HG03575 (cell line): ENCODE measurements at regions not wholly inside any gene's neighbourhood (a gene's known extent, or its start where the extent isn't known, plus 50 kb on each side); places are given as distances from the start of the nearest gene placed in this dataset.
A peak's percentile ranks its signal among the peaks of the same experiment; 100 is the strongest.

Experiments used
- ATAC-seq: cut with Tn5 transposase; IDR thresholded peaks from one replicate; pipeline ENCODE4 v1.9.1; 2021; ENCODE audit not compliant: unreplicated experiment, insufficient number of reproducible peaks, low FRiP score; ENCODE audit errors: extremely low read depth

DNA sequence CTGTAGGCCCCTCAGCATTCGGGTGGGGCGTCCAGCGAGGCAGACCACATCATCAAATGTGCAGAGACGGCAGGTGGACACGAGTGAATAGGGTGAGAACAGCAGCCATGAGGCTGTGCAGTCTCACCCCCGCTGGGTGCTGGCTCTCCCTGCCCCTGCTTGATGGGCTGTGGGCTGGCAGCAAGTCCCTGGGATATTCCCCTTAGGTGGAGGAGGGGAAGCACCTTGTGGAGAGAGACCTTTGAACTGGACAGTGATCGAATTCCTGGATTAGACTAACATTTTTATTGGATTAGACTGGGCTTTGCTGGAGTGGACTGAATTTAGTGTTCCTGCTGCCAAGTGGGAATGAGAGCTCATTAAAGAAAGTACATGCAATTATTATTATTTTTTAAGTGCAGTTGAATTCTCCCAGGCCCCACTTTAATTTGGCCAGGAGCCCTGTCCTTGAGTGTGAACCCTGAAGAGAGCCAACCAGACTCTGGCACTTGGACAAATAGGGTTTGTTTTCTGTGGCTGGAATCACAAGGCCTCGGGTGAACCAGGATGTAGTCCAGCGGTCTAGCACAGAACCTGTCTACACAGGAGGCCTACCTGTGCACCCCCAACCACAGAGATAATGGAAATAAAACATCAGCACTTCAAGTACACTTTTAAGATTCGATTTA, 193.1 kb downstream of the ABHD5 start:
- no peak for ATAC-seq

DNA sequence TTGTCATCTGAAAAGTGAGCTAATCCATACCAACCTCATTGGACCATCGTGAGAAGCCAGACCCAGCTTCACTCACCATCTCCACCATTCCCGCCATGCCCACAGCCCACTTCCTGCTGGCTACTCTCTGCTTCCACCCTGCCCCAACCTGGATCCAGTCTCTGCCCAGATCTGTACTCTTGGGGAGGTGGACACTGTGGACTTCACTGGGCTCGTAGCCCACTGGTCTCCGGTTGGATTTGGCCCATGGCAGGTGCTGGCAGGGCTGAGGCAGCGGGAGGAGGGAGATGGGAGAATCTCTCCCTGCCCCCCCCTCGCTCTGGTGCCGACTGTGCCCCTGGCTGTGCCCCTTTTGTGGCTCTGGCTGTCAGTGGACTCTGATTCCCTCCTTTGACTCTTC, 193.8 kb downstream of the ABHD5 start:
- no peak for ATAC-seq

- no peak for ATAC-seq
Observed at GRCh38 chr3:43885908-43886618, 195.3 kb downstream of the ABHD5 start.

GRCh38 chr3:43892061-43892460, 201.3 kb downstream of the ABHD5 start:
- no peak for ATAC-seq

DNA sequence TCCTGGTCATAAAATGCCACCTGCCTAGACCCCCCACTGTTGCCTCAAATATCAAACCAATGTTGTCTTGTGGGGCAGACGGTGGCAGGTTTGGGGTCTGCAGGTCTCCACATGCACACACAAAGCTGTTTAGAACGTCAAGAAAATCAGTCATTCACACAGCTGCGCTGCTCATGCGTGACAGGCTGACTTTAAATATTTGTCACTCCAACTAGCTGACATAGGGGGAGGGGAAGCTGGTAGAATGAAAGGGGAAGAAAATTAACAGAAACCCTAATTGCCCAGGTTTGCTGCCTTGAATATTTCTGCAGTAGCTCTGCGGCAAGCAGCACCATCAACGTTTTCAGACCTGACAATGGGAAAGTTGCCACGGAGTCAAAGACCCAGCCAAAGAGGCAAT, 201.8 kb downstream of the ABHD5 start:
- ATAC-seq = no peak

DNA sequence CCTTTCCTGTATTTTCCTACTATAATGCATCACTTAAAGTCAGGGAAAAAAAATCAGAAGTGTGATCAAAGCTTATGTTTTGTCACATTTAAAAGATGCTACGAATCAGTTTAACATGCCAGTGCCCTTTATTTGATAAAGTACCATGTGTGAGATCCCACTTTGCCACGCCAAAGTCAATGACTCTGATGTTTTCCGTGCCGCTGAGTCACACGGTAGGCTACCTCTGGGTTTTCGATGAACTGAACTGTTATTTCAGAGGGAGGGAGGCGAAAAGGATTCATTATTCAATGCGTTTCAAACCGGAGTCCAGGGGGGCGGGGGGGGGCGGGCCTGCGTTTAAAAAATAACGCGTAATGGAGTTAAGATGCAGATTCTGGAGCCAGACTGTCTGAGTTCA, 203.0 kb downstream of the ABHD5 start:
- ATAC-seq = no peak

DNA sequence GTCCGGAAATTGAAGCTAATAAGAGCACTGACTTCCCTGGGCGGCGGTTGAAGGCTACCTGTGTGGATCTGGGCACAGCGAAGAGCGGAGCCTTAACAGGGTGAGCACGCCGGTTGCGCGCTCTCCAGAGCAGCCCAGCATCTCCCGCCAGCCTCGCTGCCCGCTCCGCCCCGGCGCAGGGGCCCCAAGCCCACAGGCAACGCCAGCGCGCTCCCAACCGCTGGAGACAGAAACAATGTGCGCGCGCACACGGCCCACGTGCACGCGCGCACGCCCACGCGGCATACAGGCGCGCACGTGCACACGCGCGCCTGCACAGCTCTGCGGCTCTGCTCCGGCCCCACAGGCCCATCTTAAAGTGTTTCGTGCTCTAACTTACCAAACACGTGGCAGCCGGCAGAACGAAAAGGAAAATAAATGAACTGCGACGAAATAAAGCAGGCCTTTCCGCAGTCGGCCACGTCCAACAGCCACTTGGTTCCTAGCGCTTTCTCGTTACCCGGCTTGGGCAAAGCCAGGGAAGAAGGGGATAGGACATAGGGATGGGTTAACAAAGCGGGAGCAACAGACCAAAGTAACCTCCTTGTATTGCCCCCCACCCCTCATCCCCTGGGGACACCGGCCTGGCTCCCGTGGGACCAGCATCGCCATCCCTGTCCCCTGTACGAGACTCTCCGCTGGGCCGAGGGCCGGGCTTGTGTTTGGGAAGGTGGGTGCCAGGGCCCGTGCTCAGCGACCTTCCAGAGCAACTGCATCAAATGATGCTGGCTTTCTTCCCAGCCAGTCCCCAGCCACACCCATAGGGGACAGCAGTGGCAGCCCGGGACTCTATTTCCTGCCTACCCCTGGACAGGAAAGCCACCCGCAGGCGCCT, 203.7 kb downstream of the ABHD5 start:
- ATAC-seq = no peak

GRCh38 chr3:43895573-43895972, 204.8 kb downstream of the ABHD5 start:
- no peak for ATAC-seq

GRCh38 chr3:43902415-43902814, 211.7 kb downstream of the ABHD5 start:
- no peak for ATAC-seq

GRCh38 chr3:43905157-43905556, 214.4 kb downstream of the ABHD5 start:
- no peak for ATAC-seq

DNA sequence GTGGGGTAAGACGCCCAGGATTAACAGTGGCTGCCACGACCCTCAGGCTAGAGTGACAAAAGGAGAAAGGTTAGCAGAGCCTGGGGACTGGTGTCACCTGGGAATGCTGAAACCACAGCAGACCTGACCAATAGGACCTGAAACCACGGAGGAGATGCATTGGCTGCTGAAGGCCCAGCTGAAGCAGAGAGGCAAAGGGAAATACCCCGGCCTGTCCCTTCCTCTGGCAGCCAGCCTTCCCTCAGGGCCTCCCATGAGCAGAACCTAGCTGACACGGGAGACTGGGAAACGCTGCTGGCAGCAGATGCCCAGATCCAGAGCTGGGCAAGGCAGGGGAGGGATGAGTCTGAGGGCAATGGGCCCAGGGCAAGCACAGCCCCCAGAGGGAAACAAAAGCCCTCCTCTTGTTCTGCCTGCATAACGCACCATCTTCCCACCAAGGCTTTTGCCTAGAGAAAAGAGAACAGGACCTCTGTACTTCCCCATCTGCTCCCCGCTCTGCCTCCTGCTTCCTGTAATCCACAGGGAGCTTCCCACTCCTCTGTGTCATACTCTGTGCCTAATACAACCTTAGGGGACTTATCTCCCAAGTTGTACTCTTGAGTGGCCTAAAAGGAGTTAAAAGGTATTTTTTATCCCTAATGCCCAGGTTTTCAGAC, 216.2 kb downstream of the ABHD5 start:
- no peak for ATAC-seq

DNA sequence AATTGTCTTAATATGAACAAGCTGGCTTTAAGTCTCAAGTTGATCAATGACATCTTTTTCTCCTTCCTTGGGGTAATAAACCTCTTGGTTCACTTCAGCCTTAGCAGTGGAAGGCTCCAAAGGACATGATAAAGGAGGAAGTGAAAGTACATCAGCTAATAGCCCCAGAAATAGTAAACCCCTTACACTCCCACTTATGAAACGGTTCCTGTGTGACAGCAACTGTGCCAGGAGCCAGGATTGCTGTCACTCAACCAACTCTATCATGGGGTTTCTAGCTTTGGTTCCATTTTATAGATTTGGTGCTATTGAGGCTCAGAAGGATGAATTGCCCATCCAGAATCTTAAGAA, 216.7 kb downstream of the ABHD5 start:
- ATAC-seq = peak; percentile 73

DNA sequence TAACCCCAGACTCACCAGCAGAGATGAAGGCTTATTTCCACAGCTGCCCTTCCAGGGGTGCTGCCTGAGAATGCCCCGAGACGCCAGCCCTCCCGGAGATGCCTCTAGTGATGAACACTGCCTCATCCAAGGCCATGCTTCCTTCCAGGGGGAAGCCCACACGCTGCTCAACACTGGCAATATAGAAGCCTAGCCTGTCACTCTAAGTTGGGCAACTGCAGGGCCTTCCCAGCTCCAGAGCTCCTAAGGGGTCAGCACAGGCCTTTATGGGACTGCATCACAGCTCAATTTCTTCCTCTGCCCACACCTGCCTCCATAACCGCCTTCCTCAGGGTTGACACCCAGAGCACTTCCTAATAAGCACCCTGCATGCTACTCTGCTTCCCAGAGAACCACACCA, 217.7 kb downstream of the ABHD5 start:
- ATAC-seq = no peak

DNA sequence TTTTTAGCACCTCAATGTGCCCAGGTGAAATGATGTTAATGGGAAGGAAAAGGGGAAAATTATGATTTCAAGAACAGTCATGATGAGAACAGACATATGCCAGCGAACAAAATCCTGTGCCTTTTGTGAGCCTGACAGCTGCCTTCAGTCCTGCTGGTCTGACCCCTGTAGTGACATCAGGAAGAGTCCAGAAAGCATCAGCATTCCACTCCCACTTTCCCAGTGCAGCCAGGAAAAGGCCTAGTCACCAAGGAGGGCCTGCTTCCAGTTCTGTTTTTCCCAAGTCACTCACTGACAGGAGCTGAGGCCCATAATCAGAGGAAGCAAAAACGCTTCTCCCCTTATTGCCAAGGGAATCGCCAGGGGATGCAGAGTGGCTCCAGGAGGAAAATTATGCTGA, 218.4 kb downstream of the ABHD5 start:
- ATAC-seq = no peak

DNA sequence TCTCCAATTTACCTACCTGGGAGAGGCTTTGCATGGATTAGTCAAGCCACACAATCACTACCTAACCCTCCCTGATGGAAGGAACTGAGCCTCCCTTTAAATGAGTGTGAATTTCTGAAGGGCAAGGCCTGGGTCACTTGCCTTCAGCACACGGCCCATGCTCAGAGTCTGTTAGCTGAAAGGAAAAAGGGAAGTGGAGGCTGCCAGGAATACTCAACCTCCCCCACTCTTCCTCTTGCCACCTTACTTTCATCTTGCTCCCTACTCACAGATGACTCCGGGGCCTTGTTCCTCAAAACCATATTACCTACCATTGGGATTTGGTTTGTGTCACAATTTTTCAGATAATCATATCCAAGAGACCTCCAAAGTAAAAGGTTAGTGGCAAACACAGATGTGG, 220.0 kb downstream of the ABHD5 start:
- no peak for ATAC-seq

GRCh38 chr3:43913036-43913948, 222.6 kb downstream of the ABHD5 start:
- ATAC-seq = no peak

- ATAC-seq = no peak
Observed at GRCh38 chr3:43914269-43914668, 223.5 kb downstream of the ABHD5 start.

DNA sequence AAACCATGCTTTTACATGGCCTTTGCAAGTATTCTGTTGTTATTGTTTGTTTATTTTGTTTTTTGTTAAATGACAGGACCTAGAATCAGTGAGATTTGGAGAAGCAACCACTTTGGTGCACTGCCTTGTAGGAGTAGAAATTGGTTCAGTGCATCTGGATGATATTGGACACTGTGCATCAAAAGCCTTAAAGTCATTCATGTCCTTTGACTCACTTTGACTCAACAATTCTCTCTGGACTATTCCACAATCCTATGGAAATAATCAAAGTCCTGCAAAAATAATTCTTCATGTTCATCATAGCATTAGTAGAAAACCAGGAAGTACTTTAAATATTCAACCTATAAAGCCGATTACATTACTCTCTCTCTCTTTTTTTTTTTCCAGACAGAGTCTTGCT, 224.8 kb downstream of the ABHD5 start:
- ATAC-seq = no peak

DNA sequence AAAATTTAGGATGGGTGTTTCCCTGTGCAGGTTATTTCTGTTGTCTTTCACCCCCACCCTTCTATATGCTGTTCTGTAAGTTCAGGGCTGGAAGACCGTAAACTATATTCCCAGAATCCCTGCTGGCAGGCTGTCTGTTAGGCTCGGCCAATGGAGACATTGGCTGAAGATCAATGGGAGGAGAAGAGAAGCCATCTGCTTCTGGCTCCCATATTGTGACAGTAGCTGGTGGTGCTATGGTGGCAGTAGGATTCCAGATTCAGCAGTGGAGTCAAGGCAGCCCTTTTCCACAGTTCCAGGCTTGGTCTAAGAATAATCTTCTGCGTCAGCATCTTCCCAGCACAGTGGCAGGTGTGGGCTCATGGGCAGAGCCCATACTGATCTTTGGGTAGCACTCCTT, 226.6 kb downstream of the ABHD5 start:
- no peak for ATAC-seq
